ENCODE measurements at regions not wholly inside any gene's neighbourhood (a gene's known extent, or its start where the extent isn't known, plus 50 kb on each side); places are given as distances from the start of the nearest gene placed in this dataset.

DNA sequence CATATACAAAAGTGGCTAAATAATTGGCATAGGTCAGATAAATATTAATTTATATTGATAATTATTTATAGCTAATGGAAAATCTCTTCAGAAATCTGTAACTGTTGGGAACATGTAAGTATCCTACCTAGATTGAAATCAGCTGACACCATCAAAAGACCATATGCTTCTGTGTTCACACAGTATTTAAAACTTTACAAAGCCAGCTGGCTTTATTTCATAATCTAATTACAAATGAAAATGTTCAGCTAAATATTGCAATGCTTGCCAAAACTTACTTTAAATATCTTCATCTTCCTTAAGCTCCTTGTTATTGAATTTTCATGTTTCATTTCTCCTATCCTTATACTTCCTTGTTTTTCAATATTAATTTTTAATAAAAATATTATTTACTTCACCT, 190.9 kb upstream of the DOK6 start:
- no peak overlapping the region for H3K4me3 ChIP-seq (replicated peaks; ENCODE audit: low read depth, low read length)
- no peak for DNase-seq (ENCODE audit: low read depth)
- no peak for TF ChIP-seq CTCF (IDR thresholded peaks at IDR 0.05; ENCODE audit: low read length, missing control alignments)

DNA sequence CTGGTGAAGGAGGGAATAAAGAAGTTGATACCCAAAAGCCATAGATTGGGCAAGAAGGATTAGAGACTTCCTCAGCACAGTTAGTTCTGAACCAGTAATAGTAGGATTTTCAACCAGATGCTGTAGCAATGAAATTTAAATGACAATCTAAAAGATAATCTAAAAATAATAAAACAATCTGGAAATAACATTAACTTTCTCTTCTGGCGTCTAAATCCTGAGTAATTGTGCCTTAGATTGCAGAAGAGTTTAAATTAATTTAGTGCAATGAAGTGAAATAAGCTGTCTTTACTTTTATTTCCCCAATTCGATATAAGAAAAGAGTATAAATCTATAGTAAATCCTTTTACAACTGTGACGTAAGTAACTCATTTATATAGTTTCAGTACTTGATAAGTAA, 186.8 kb upstream of the DOK6 start:
- no peak overlapping the region for H3K4me3 ChIP-seq (replicated peaks; ENCODE audit: low read depth, low read length)
- DNase-seq (ENCODE audit: low read depth), result no peak
- no peak for TF ChIP-seq CTCF (IDR thresholded peaks at IDR 0.05; ENCODE audit: low read length, missing control alignments)

DNA sequence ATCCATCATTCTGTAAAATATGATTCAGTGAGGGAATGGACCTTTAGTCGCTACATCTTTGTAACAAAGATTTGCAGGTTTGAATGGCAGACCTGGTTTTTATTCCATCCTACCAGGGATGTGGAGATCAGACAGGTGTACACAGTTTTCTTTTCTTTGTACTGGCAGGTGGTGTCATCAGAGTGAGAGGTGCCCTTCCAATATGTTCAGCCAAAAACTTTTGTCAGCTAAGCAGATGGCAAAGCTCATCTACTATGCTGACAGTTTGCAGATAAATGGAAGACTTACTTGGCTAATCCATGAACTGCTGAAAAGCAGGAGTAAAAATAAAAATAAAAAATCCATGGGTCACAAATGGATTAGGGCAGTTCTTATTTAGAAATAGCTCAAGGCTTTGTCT, 185.5 kb upstream of the DOK6 start:
- no peak overlapping the region for H3K4me3 ChIP-seq (replicated peaks; ENCODE audit: low read depth, low read length)
- no peak for DNase-seq (ENCODE audit: low read depth)
- TF ChIP-seq CTCF (IDR thresholded peaks at IDR 0.05; ENCODE audit: low read length, missing control alignments), result no peak

DNA sequence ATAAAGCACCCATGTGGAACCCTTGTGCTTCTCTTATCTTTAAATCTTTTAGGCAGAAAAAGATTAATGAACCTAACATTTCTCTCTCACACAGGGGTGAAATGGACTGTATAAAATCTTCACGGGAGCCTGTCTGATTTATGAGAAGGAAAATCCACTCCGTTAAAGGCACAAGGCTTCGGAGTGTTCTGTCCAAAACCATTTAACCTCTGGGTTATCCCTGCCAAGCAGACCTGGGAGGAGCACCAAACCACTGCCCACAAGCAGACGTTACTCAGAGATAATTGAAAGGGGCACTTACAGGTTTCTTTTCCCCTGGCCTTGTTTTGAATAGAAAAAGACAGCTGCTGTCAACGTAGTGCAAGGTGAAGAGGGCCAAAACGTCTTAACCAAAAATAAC, 184.4 kb upstream of the DOK6 start:
- no peak for TF ChIP-seq CTCF (IDR thresholded peaks at IDR 0.05; ENCODE audit: low read length, missing control alignments)
- H3K4me3 ChIP-seq (replicated peaks; ENCODE audit: low read depth, low read length), result no peak overlapping the region
- no peak for DNase-seq (ENCODE audit: low read depth)

DNA sequence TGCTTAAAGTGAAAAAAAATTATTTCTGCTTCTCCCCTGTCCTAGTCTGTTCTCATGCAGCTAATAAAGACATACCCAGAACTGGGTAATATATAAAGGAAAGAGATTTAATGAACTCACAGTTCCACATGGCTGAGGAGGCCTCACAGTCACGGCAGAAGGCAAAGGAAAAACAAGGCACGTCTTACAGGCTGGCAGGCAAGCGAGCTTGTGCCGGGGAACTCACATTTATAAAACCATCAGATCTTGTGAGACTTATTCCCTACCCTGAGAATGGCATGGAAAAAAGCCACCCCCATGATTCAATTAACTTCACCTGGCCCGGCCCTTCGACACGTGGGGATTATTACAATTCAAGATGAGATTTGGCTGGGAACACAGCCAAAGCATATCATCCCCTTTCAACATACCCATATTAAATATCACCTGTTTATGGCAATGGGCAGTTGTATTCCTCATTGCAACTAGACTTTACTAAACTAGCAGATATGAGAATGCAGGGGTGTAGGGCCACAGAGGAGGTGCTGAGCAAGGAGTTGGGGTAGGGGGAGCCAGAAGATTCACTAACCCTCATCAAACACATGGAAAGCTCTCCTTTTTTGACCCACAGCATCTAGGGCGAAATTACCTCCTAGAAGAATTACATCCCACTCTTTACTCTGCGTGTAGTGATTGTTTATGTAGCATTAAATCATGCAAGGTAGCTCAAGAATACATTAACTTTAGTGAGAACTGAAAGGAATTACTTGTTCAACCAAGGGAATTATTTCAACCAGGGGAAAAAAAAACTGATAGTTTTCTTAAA, 183.3 kb upstream of the DOK6 start:
- H3K4me3 ChIP-seq (replicated peaks; ENCODE audit: low read depth, low read length), result no peak overlapping the region
- DNase-seq (ENCODE audit: low read depth), result no peak
- TF ChIP-seq CTCF (IDR thresholded peaks at IDR 0.05; ENCODE audit: low read length, missing control alignments), result no peak

- DNase-seq (ENCODE audit: low read depth), result no peak
- TF ChIP-seq CTCF (IDR thresholded peaks at IDR 0.05; ENCODE audit: low read length, missing control alignments), result no peak
- no peak overlapping the region for H3K4me3 ChIP-seq (replicated peaks; ENCODE audit: low read depth, low read length)
Measured at GRCh38 chr18:69220529-69220928, 180.2 kb upstream of the DOK6 start.

- H3K4me3 ChIP-seq (replicated peaks; ENCODE audit: low read depth, low read length), result no peak overlapping the region
- DNase-seq (ENCODE audit: low read depth), result no peak
- TF ChIP-seq CTCF (IDR thresholded peaks at IDR 0.05; ENCODE audit: low read length, missing control alignments), result no peak
Measured at GRCh38 chr18:69222089-69222488, 178.6 kb upstream of the DOK6 start.

Measured in fibroblast of pulmonary artery (primary cell).